Neural cell (in vitro differentiated cells): ENCODE measurements at regions not wholly inside any gene's neighbourhood (a gene's known extent, or its start where the extent isn't known, plus 50 kb on each side); places are given as distances from the start of the nearest gene placed in this dataset.

Experiments
- H2AFZ ChIP-seq: fragments of 200-600, 300-800 bp; sonication (generic), shearing (Covaris generic); 2 replicates; pipeline ENCODE4 v1.6.0; 2014; ENCODE audit warnings: low read depth, mild to moderate bottlenecking, antibody characterized with exemption, low read length, moderate library complexity
- H3F3A ChIP-seq: fragments of 200-600 bp; shearing (Covaris generic); 2 replicates; pipeline ENCODE4 v1.6.1; 2016; ENCODE audit warnings: mild to moderate bottlenecking, moderate library complexity, mixed read lengths, antibody characterized with exemption, low read length; ENCODE audit not compliant: insufficient read depth, poor library complexity, severe bottlenecking
- H3K27ac ChIP-seq: fragments of 200-600, 300-800 bp; sonication (generic), shearing (Covaris generic); 2 replicates; pipeline ENCODE4 v1.5.1; 2014; ENCODE audit warnings: mild to moderate bottlenecking, low read length, moderate library complexity
- H3K27me3 ChIP-seq: fragments of 300-800, 200-600 bp; sonication (generic), shearing (Covaris generic); 2 replicates; pipeline ENCODE4 v1.6.0; 2014; ENCODE audit warnings: mild to moderate bottlenecking, low read depth, low read length, moderate library complexity; ENCODE audit not compliant: insufficient read depth
- H3K36me3 ChIP-seq: fragments of 300-800, 200-600 bp; sonication (generic), shearing (Covaris generic); 2 replicates; pipeline ENCODE4 v1.5.1; 2014; ENCODE audit warnings: mild to moderate bottlenecking, antibody characterized with exemption, low read length, moderate library complexity; ENCODE audit not compliant: insufficient read depth
- H3K4me2 ChIP-seq: fragments of 300-800, 200-600 bp; sonication (generic), shearing (Covaris generic); 2 replicates; pipeline ENCODE4 v1.6.0; 2014; ENCODE audit warnings: mild to moderate bottlenecking, low read length
- H3K4me3 ChIP-seq: fragments of 300-800, 200-600 bp; sonication (generic), shearing (Covaris generic); 2 replicates; pipeline ENCODE4 v1.5.1; 2014; ENCODE audit warnings: mild to moderate bottlenecking, low read length, moderate library complexity
- H3K79me2 ChIP-seq: fragments of 200-600 bp; shearing (Covaris generic); replicated peaks from 2 replicates; pipeline ENCODE4 v1.6.0; 2014; ENCODE audit warnings: mild to moderate bottlenecking, low read length, moderate library complexity; ENCODE audit not compliant: insufficient read depth
- H3K9ac ChIP-seq: fragments of 300-800, 200-600 bp; sonication (generic), shearing (Covaris generic); 2 replicates; pipeline ENCODE4 v1.6.1; 2016; ENCODE audit warnings: mild to moderate bottlenecking, low read length, mixed read lengths
- H3K9me2 ChIP-seq: fragments of 200-600 bp; shearing (Covaris generic); 2 replicates; pipeline ENCODE4 v1.6.1; 2016; ENCODE audit warnings: mild to moderate bottlenecking, low read length, mixed read lengths; ENCODE audit not compliant: insufficient read depth
- H3K9me3 ChIP-seq: fragments of 200-600, 300-800 bp; sonication (generic), shearing (Covaris generic); 2 replicates; pipeline ENCODE4 v1.6.1; 2016; ENCODE audit warnings: mild to moderate bottlenecking, mixed run types, low read length, moderate library complexity, mixed read lengths
- H4K20me1 ChIP-seq: fragments of 200-600 bp; shearing (Covaris generic); 2 replicates; pipeline ENCODE4 v1.6.1; 2016; ENCODE audit warnings: mild to moderate bottlenecking, mixed run types; ENCODE audit not compliant: insufficient read depth
- EP300 ChIP-seq: fragments of 450-650 bp; conservative IDR thresholded peaks from 2 replicates; pipeline ENCODE4 v1.6.1; 2014; ENCODE audit warnings: antibody characterized with exemption, mild to moderate bottlenecking, moderate library complexity; ENCODE audit not compliant: poor library complexity, severe bottlenecking
- EZH2 ChIP-seq: fragments of 200-600, 300-800 bp; shearing (Covaris generic), sonication (generic); IDR thresholded peaks from 2 replicates; pipeline ENCODE4 v1.6.1; 2014; ENCODE audit warnings: antibody characterized with exemption, low read length, borderline replicate concordance, mild to moderate bottlenecking; ENCODE audit not compliant: insufficient read depth, poor library complexity, severe bottlenecking
- MXI1 ChIP-seq: fragments of 450-650 bp; conservative IDR thresholded peaks from 2 replicates; pipeline ENCODE4 v1.6.1; 2014; ENCODE audit warnings: antibody characterized with exemption, mild to moderate bottlenecking; ENCODE audit not compliant: poor library complexity, severe bottlenecking
- POLR2AphosphoS5 ChIP-seq: IDR thresholded peaks from 2 replicates; pipeline ENCODE4 v1.6.1; 2012
- RAD21 ChIP-seq: fragments of 450-650 bp; conservative IDR thresholded peaks from 2 replicates; pipeline ENCODE4 v1.6.1; 2014; ENCODE audit warnings: antibody characterized with exemption, mild to moderate bottlenecking, moderate library complexity
- SMC3 ChIP-seq: fragments of 450-650 bp; conservative IDR thresholded peaks from 2 replicates; pipeline ENCODE4 v1.6.1; 2014; ENCODE audit warnings: antibody characterized with exemption, mild to moderate bottlenecking, moderate library complexity; ENCODE audit not compliant: poor library complexity
- TAF1 ChIP-seq: IDR thresholded peaks from 2 replicates; pipeline ENCODE4 v1.6.1; 2012; ENCODE audit warnings: low read depth
- TF ChIP-seq, protein P1 (sequence below): fragments of 450-650 bp; IDR thresholded peaks from 2 replicates; pipeline ENCODE4 v1.5.1; 2014; ENCODE audit warnings: antibody characterized with exemption, mild to moderate bottlenecking, moderate library complexity; ENCODE audit not compliant: poor library complexity, severe bottlenecking
- TF ChIP-seq, protein P2 (sequence below): IDR thresholded peaks from 2 replicates; pipeline ENCODE4 v1.6.1; 2012; ENCODE audit warnings: borderline replicate concordance

DNA sequence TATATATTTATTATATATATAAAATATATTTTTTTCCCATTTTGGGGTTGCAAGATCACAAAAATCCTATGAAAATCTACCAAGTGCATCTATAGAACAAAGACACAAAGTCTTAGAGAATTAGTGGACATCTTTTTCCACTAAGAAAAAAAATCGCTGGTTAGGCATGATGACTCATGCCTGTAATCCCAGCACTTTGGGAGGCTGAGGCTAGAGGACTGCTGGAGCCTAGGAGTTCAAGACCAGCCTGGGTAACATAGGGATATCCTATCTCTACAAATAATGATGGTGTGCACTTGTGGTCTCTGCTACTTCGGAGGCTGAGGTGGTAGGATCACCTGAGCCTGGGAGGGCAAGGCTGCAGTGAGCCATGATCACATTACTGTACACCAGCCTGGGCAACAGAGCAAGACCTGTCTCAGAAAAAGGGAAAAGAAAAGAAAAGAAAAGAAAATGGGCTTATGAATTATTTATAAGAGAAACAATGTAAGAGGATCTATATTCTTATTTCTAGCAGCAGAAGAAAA lies 185.1 kb upstream of the PSMD7 start:
- no peaks in the 10 kb centered on the region for H3K27me3 ChIP-seq
- H3K4me2 ChIP-seq: no peak overlapping the region
- no peaks in the 10 kb centered on the region for H3K9me2 ChIP-seq
- H2AFZ ChIP-seq: no peak overlapping the region
- no peak overlapping the region for H3K9ac ChIP-seq
- no peak overlapping the region for H3K27ac ChIP-seq
- no peaks in the 10 kb centered on the region for H4K20me1 ChIP-seq
- no peaks in the 10 kb centered on the region for H3F3A ChIP-seq
- H3K79me2 ChIP-seq: no peaks in the 10 kb centered on the region
- H3K4me3 ChIP-seq: no peak overlapping the region
- no peaks in the 10 kb centered on the region for H3K9me3 ChIP-seq
- H3K36me3 ChIP-seq: no peaks in the 10 kb centered on the region
- TF ChIP-seq POLR2AphosphoS5 (no peak), SMC3 (no peak), TAF1 (no peak), EZH2 (no peak), RAD21 (no peak), EP300 (no peak), MXI1 (no peak)
- TF ChIP-seq, protein P1, sequence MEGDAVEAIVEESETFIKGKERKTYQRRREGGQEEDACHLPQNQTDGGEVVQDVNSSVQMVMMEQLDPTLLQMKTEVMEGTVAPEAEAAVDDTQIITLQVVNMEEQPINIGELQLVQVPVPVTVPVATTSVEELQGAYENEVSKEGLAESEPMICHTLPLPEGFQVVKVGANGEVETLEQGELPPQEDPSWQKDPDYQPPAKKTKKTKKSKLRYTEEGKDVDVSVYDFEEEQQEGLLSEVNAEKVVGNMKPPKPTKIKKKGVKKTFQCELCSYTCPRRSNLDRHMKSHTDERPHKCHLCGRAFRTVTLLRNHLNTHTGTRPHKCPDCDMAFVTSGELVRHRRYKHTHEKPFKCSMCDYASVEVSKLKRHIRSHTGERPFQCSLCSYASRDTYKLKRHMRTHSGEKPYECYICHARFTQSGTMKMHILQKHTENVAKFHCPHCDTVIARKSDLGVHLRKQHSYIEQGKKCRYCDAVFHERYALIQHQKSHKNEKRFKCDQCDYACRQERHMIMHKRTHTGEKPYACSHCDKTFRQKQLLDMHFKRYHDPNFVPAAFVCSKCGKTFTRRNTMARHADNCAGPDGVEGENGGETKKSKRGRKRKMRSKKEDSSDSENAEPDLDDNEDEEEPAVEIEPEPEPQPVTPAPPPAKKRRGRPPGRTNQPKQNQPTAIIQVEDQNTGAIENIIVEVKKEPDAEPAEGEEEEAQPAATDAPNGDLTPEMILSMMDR: no peak
- TF ChIP-seq, protein P2, sequence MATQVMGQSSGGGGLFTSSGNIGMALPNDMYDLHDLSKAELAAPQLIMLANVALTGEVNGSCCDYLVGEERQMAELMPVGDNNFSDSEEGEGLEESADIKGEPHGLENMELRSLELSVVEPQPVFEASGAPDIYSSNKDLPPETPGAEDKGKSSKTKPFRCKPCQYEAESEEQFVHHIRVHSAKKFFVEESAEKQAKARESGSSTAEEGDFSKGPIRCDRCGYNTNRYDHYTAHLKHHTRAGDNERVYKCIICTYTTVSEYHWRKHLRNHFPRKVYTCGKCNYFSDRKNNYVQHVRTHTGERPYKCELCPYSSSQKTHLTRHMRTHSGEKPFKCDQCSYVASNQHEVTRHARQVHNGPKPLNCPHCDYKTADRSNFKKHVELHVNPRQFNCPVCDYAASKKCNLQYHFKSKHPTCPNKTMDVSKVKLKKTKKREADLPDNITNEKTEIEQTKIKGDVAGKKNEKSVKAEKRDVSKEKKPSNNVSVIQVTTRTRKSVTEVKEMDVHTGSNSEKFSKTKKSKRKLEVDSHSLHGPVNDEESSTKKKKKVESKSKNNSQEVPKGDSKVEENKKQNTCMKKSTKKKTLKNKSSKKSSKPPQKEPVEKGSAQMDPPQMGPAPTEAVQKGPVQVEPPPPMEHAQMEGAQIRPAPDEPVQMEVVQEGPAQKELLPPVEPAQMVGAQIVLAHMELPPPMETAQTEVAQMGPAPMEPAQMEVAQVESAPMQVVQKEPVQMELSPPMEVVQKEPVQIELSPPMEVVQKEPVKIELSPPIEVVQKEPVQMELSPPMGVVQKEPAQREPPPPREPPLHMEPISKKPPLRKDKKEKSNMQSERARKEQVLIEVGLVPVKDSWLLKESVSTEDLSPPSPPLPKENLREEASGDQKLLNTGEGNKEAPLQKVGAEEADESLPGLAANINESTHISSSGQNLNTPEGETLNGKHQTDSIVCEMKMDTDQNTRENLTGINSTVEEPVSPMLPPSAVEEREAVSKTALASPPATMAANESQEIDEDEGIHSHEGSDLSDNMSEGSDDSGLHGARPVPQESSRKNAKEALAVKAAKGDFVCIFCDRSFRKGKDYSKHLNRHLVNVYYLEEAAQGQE: no peak

DNA sequence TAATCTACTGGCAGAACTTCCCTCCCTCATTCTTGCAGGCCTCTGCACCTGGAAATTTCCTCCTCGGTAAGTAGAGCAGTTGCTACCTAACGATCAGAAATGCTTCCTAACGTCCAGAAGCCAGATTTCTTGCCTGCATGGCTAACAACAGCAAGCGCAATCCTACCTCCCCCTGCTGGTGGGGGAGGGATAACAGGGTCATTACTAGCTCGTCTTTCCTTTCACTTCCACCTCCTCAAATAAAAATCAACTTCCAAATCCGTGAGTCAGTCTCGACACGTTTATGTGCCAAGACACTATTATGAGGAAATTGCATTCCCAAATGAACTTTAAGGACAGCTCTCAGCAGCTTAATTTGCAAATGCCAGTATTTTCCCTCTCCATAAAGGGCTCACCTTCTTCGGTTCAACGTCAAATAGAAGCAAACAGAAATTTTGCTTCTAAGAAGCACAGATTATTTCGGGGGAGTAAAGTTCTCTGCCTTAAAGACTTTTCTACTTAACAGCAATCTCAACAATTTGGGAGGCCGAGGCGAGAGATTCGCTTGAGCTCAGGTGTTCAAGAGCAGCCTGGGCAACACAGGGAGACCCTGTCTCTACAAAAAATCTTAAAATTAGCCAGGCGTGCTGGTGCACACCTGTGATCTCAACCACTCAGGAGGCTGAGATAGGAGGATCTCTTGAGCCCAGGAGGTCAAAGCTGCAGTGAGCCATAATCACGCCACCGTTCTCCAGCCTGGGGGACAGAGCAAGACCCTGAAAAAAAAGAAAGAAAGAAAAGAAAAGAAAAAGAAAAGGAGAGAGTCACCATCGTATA lies 188.6 kb upstream of the PSMD7 start:
- Histone ChIP-seq H3K4me2 (no peak overlapping the region), H3K27ac (no peak overlapping the region), H3F3A (peaks cover under 1% of the 10 kb centered on the region), H3K4me3 (no peak overlapping the region), H4K20me1 (no peaks in the 10 kb centered on the region), H3K79me2 (no peaks in the 10 kb centered on the region), H3K9me3 (no peaks in the 10 kb centered on the region), H3K9me2 (no peaks in the 10 kb centered on the region), H3K27me3 (no peaks in the 10 kb centered on the region), H2AFZ (no peak overlapping the region), H3K36me3 (no peaks in the 10 kb centered on the region), H3K9ac (no peak overlapping the region)
- TF ChIP-seq, protein P1: peak; percentile 16
- TF ChIP-seq, protein P2: no peak
- no peak for TF ChIP-seq EZH2
